H1 (cell line): ENCODE measurements at regions not wholly inside any gene's neighbourhood (a gene's known extent, or its start where the extent isn't known, plus 50 kb on each side); places are given as distances from the start of the nearest gene placed in this dataset.

ENCODE experiments used
- CTCF ChIA-PET: fragments of 300-600 bp; sonication (Branson Sonifier 250); formaldehyde crosslinking; loops from one replicate; lab custom pipeline; 2021; ENCODE audit not compliant: partially characterized antibody; lab: Charles Lee
- POLR2A ChIA-PET: fragments of 300-600 bp; sonication (Branson Sonifier 250); formaldehyde crosslinking; loops from one replicate; lab custom pipeline; 2021; ENCODE audit warnings: inconsistent platforms; ENCODE audit not compliant: partially characterized antibody; lab: Charles Lee
- DNase-seq, 2 experiments: peaks; one replicate each; pipeline versions ENCODE4 v3.0.0 to v3.0.0-alpha.2; 2010 to 2022; ENCODE audit warnings: low spot score in 2 of 2, low read depth in 1 of 2, mixed read lengths in 1 of 2
- FAIRE-seq: peaks from 2 replicates; lab custom pipeline; 2011; peaks lifted over from hg19 to GRCh38; lab: Jason Lieb, UNC
- H2AFZ ChIP-seq: 2 replicates; pipeline ENCODE4 v1.8.1; 2012; ENCODE audit warnings: low read length, inconsistent platforms
- H2AK5ac ChIP-seq: 2 replicates; pipeline ENCODE4 v1.6.1; 2013; ENCODE audit warnings: low read depth, low read length
- H2BK120ac ChIP-seq: replicated peaks from 2 replicates; pipeline ENCODE3; 2013; ENCODE audit warnings: low read depth, low read length, inconsistent platforms
- H2BK12ac ChIP-seq: 2 replicates; pipeline ENCODE4 v1.6.1; 2013; ENCODE audit warnings: low read depth, low read length
- H2BK15ac ChIP-seq: 2 replicates; pipeline ENCODE4 v1.6.1; 2013; ENCODE audit warnings: low read length
- H2BK20ac ChIP-seq: 2 replicates; pipeline ENCODE4 v1.6.1; 2013; ENCODE audit warnings: low read length
- H2BK5ac ChIP-seq: 2 replicates; pipeline ENCODE4 v1.6.1; 2013; ENCODE audit warnings: low read depth, low read length
- H3K14ac ChIP-seq: 2 replicates; pipeline ENCODE4 v1.6.1; 2013; ENCODE audit warnings: inconsistent platforms; ENCODE audit not compliant: insufficient read length
- H3K18ac ChIP-seq: 2 replicates; pipeline ENCODE4 v1.6.1; 2013; ENCODE audit warnings: low read length; ENCODE audit errors: extremely low read depth
- H3K23ac ChIP-seq: 2 replicates; pipeline ENCODE4 v1.6.1; 2013; ENCODE audit warnings: inconsistent platforms; ENCODE audit not compliant: insufficient read length
- H3K23me2 ChIP-seq: 2 replicates; pipeline ENCODE4 v1.6.1; 2013; ENCODE audit warnings: low read depth, low read length
- H3K27ac ChIP-seq: 2 replicates; pipeline ENCODE4 v1.6.1; 2011; ENCODE audit warnings: low read depth, low read length, inconsistent platforms
- H3K27me3 ChIP-seq, 4 experiments: replicated peaks in 1 of 4; 1 replicate in 1 of 4; 2 replicates in 3 of 4; pipeline versions ENCODE4 v1.6.1 to v1.8.1; 2011 to 2013; ENCODE audit warnings: low read length in 3 of 4, mild to moderate bottlenecking in 3 of 4, inconsistent platforms in 2 of 4, mixed read lengths in 2 of 4, moderate library complexity in 1 of 4; ENCODE audit not compliant: control insufficient read depth in 3 of 4, insufficient read depth in 3 of 4; ENCODE audit errors: extremely low read depth in 1 of 4
- H3K36me3 ChIP-seq, 4 experiments: 2 replicates each; pipeline versions ENCODE4 v1.6.1 to v1.8.1; 2011 to 2013; ENCODE audit warnings: mild to moderate bottlenecking in 4 of 4, low read length in 3 of 4, moderate library complexity in 2 of 4, control low read depth in 1 of 4, inconsistent platforms in 1 of 4; ENCODE audit not compliant: insufficient read depth in 4 of 4, control insufficient read depth in 2 of 4
- H3K4ac ChIP-seq: replicated peaks from 2 replicates; pipeline ENCODE3; 2013; ENCODE audit warnings: low read length, low read depth, mixed read lengths, inconsistent platforms; ENCODE audit not compliant: insufficient read length
- H3K4me1 ChIP-seq, 4 experiments: replicated peaks in 1 of 4; 1 replicate in 1 of 4; 2 replicates in 3 of 4; pipeline versions ENCODE4 v1.6.1 to v1.8.1; 2011 to 2013; ENCODE audit warnings: low read length in 3 of 4, inconsistent platforms in 2 of 4, mixed read lengths in 1 of 4; ENCODE audit not compliant: insufficient read depth in 4 of 4, control insufficient read depth in 3 of 4
- H3K4me2 ChIP-seq, 2 experiments: 2 replicates each; pipeline versions ENCODE4 v1.6.1 to v1.8.1; 2011 to 2013; ENCODE audit warnings: low read depth in 2 of 2, low read length in 2 of 2, control low read depth in 1 of 2, inconsistent platforms in 1 of 2, mild to moderate bottlenecking in 1 of 2; ENCODE audit not compliant: insufficient read depth in 1 of 2
- H3K4me3 ChIP-seq, 4 experiments: fragments of 200-600, 300-600 bp in 1 of 4; sonication (generic), shearing (Covaris generic), sonication (Bioruptor Twin) in 1 of 4; 2 replicates each; pipeline versions ENCODE4 v1.5.1 to v1.8.1; 2011 to 2016; ENCODE audit warnings: low read length in 4 of 4, low read depth in 3 of 4, control low read depth in 2 of 4, inconsistent platforms in 2 of 4, mild to moderate bottlenecking in 2 of 4, mixed read lengths in 1 of 4, moderate library complexity in 1 of 4; ENCODE audit not compliant: insufficient read depth in 2 of 4; ENCODE audit errors: extremely low read depth in 1 of 4
- H3K56ac ChIP-seq: replicated peaks from 2 replicates; pipeline ENCODE3; 2013; ENCODE audit warnings: low read depth, mild to moderate bottlenecking, mixed read lengths, low read length, inconsistent platforms; ENCODE audit not compliant: insufficient read length
- H3K79me1 ChIP-seq: 2 replicates; pipeline ENCODE4 v1.6.1; 2013; ENCODE audit warnings: low read depth, low read length, control low read depth
- H3K79me2 ChIP-seq, 2 experiments: 2 replicates each; pipeline versions ENCODE4 v1.6.1 to v1.8.1; 2012 to 2013; ENCODE audit warnings: low read length in 2 of 2, mild to moderate bottlenecking in 2 of 2, inconsistent platforms in 1 of 2; ENCODE audit not compliant: insufficient read depth in 2 of 2, control insufficient read depth in 1 of 2
- H3K9ac ChIP-seq, 4 experiments: replicated peaks in 1 of 4; 1 replicate in 1 of 4; 2 replicates in 3 of 4; pipeline versions ENCODE4 v1.6.1 to v1.8.1; 2011 to 2013; ENCODE audit warnings: low read depth in 3 of 4, low read length in 3 of 4, control low read depth in 2 of 4, mild to moderate bottlenecking in 2 of 4, moderate library complexity in 2 of 4, inconsistent platforms in 1 of 4; ENCODE audit errors: extremely low read depth in 1 of 4
- H3K9me3 ChIP-seq, 2 experiments: 2 replicates each; pipeline versions ENCODE4 v1.6.1 to v1.8.1; 2012 to 2013; ENCODE audit warnings: mild to moderate bottlenecking in 2 of 2, moderate library complexity in 2 of 2, control low read depth in 1 of 2, inconsistent platforms in 1 of 2, low read depth in 1 of 2, low read length in 1 of 2, mixed read lengths in 1 of 2; ENCODE audit not compliant: insufficient read depth in 2 of 2
- H4K20me1 ChIP-seq, 2 experiments: replicated peaks in 1 of 2; 2 replicates each; pipeline versions ENCODE3 to v1.8.1; 2011 to 2013; ENCODE audit warnings: inconsistent platforms in 2 of 2, low read length in 2 of 2, mild to moderate bottlenecking in 1 of 2; ENCODE audit not compliant: insufficient read depth in 2 of 2, control insufficient read depth in 1 of 2
- H4K5ac ChIP-seq: 2 replicates; pipeline ENCODE4 v1.6.1; 2013; ENCODE audit warnings: low read length, low read depth, mixed read lengths, inconsistent platforms; ENCODE audit not compliant: insufficient read length
- H4K8ac ChIP-seq: 2 replicates; pipeline ENCODE4 v1.8.0; 2013; ENCODE audit warnings: mild to moderate bottlenecking, moderate library complexity, low read length, inconsistent platforms; ENCODE audit not compliant: insufficient read depth; ENCODE audit errors: extremely low read depth
- H4K91ac ChIP-seq: replicated peaks from 2 replicates; pipeline ENCODE3; 2013; ENCODE audit warnings: low read length, mixed read lengths, inconsistent platforms; ENCODE audit not compliant: insufficient read length
- ASH2L ChIP-seq: fragments of 200-600, 300-600 bp; sonication (generic); IDR thresholded peaks from one replicate; pipeline ENCODE4 v1.7.1; 2017; ENCODE audit warnings: low read length
- BRCA1 ChIP-seq: IDR thresholded peaks from 2 replicates; pipeline ENCODE4 v1.6.1; 2012; ENCODE audit warnings: low read depth, low read length, improper control_type of control experiment
- CEBPB ChIP-seq: IDR thresholded peaks from 2 replicates; pipeline ENCODE4 v1.6.1; 2012; ENCODE audit warnings: low read depth, low read length
- KDM4A ChIP-seq: IDR thresholded peaks from one replicate; pipeline ENCODE4 v1.7.1; 2012; ENCODE audit warnings: low read depth, mild to moderate bottlenecking, moderate library complexity, low read length, inconsistent platforms; ENCODE audit not compliant: severe bottlenecking
- MAFK ChIP-seq: IDR thresholded peaks from 2 replicates; pipeline ENCODE4 v1.6.1; 2012; ENCODE audit warnings: low read depth, mild to moderate bottlenecking, improper control_type of control experiment, low read length
- POLR2A ChIP-seq, 2 experiments: IDR thresholded peaks; 1 replicate in 1 of 2; 2 replicates in 1 of 2; pipeline ENCODE4 v1.6.1; 2011; ENCODE audit warnings: low read depth in 2 of 2, low read length in 2 of 2, mild to moderate bottlenecking in 2 of 2; ENCODE audit errors: control extremely low read depth in 1 of 2
- SAP30 ChIP-seq: fragments of 300-600 bp; sonication (generic); IDR thresholded peaks from 2 replicates; pipeline ENCODE4 v1.7.1; 2012; ENCODE audit warnings: low read length, moderate library complexity, mild to moderate bottlenecking, inconsistent platforms; ENCODE audit not compliant: insufficient read depth, insufficient replicate concordance
- SP1 ChIP-seq: IDR thresholded peaks from 2 replicates; pipeline ENCODE4 v1.6.1; 2011; ENCODE audit warnings: low read depth, low read length
- TAF7 ChIP-seq: optimal IDR thresholded peaks from 2 replicates; pipeline ENCODE3; 2011; ENCODE audit warnings: low read depth, mild to moderate bottlenecking, inconsistent platforms, low read length, moderate library complexity, borderline replicate concordance
- WGBS, 2 experiments: shearing (Covaris generic) in 1 of 2; methylation state at CpG; one replicate each; pipeline versions ENCODE4 v1.1.6 to v1.1.7; 2013 to 2015; ENCODE audit warnings: low lambda C conversion rate in 2 of 2, mixed read lengths in 2 of 2, inconsistent platforms in 1 of 2, low coverage in 1 of 2, missing lambda C conversion rate in 1 of 2; ENCODE audit not compliant: insufficient replicate concordance in 2 of 2, insufficient coverage in 1 of 2, insufficient read length in 1 of 2; ENCODE audit errors: extremely low coverage in 1 of 2, missing lambda C conversion rate in 1 of 2; 5-methylcytosine and 5-hydroxymethylcytosine counted together
- TF ChIP-seq, protein P1 (sequence below): IDR thresholded peaks from 2 replicates; pipeline ENCODE4 v1.6.1; 2012; ENCODE audit warnings: inconsistent platforms
- TF ChIP-seq, protein P2 (sequence below): IDR thresholded peaks from 2 replicates; pipeline ENCODE4 v1.6.1; 2012; ENCODE audit warnings: inconsistent platforms
- TF ChIP-seq, protein P3 (sequence below): IDR thresholded peaks from 2 replicates; pipeline ENCODE4 v1.6.1; 2011; ENCODE audit warnings: low read depth, mild to moderate bottlenecking, low read length; ENCODE audit not compliant: insufficient read depth

DNA sequence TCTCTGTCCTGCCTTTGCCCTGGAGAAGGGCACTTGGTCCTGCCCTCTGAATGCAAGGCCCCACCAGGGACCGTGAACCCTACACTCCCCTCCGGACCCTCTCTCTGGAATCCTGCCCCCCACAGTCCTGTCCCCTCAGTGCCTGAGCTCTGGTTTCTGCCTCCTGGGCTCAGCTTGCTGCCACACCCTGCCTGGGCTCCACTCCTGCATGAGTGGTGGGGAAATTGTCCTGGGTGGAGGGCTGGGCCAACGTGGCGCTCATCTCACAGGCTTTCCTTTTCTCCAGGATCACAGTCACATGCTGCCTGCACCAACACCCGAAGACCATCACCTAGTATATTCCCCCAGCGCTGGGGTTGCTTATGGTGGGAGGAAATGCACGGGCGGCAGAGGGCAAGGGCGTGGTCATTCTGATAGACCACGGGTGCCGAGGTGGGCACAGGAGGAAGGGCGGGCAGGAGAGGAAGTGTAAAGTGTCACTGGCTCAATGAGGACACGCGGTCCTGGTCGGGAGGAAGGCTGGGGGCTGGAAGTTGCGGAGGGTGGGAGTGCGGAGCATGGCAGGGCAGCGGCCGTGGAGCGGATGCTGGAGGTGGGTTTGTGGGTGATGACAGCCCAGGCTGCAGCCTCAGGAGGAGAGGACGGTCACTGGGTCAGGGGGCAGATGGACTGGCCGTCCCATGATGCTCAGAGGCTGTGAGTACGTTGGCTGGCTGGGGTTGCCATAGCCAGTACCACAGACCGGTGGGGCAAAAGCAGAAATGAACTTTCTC, 99.5 kb downstream of the KIF26A start:
- FAIRE-seq = no peak
- peak in 1 of 2 experiments; percentile 10 for DNase-seq
- Histone ChIP-seq H2BK20ac (no peak overlapping the region), H3K18ac (no peak overlapping the region), H4K5ac (no peak overlapping the region), H3K4me1 (peaks cover 0 to 6% (median 4%) of the 10 kb centered on the region in 4 experiments; a peak in 5 of 7 replicates), H4K8ac (no peak overlapping the region), H2AFZ (no peak overlapping the region), H2BK120ac (no peak overlapping the region), H3K56ac (no peak overlapping the region), H3K27me3 (no peaks in the 10 kb centered on the region), H3K4ac (no peak overlapping the region), H3K27ac (no peak overlapping the region), H4K91ac (no peak overlapping the region), H3K4me3 (no peak overlapping the region), H3K23ac (no peak overlapping the region), H3K79me1 (no peaks in the 10 kb centered on the region), H4K20me1 (no peaks in the 10 kb centered on the region), H3K9ac (no peak overlapping the region), H3K9me3 (peaks cover 10 to 32% of the 10 kb centered on the region in 2 experiments), H3K23me2 (no peaks in the 10 kb centered on the region), H3K79me2 (no peaks in the 10 kb centered on the region), H2BK5ac (no peak overlapping the region), H2AK5ac (no peak overlapping the region), H2BK12ac (no peak overlapping the region), H2BK15ac (no peak overlapping the region), H3K36me3 (no peaks in the 10 kb centered on the region), H3K4me2 (no peak overlapping the region), H3K14ac (no peak overlapping the region)
- POLR2A ChIA-PET = no interaction called here
- CTCF ChIA-PET = interaction anchor here (0.9 to 1.5 kb wide), 2 partner anchors 52 to 133 kb away, joined by 3 read pairs; no protein-coding TSS in a partner anchor
- 84% methylated on average over 21 of the region's 24 CpGs; no CpG with 5 or more reads in 1 of the 2 experiments for WGBS, 2 experiments
- TF ChIP-seq, protein P1, sequence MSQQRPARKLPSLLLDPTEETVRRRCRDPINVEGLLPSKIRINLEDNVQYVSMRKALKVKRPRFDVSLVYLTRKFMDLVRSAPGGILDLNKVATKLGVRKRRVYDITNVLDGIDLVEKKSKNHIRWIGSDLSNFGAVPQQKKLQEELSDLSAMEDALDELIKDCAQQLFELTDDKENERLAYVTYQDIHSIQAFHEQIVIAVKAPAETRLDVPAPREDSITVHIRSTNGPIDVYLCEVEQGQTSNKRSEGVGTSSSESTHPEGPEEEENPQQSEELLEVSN = no peak
- TF ChIP-seq BRCA1 = no peak
- TF ChIP-seq CEBPB = no peak
- no peak for TF ChIP-seq TAF7
- TF ChIP-seq, protein P2, sequence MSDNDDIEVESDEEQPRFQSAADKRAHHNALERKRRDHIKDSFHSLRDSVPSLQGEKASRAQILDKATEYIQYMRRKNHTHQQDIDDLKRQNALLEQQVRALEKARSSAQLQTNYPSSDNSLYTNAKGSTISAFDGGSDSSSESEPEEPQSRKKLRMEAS = no peak
- TF ChIP-seq SAP30 = no peak
- TF ChIP-seq KDM4A = no peak
- TF ChIP-seq, protein P3, sequence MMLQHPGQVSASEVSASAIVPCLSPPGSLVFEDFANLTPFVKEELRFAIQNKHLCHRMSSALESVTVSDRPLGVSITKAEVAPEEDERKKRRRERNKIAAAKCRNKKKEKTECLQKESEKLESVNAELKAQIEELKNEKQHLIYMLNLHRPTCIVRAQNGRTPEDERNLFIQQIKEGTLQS = no peak
- no peak for TF ChIP-seq MAFK
- TF ChIP-seq POLR2A (IDR thresholded peaks at IDR 0.05; ENCODE audit: control extremely low read depth in 1 of 2, low read depth in 2 of 2, low read length in 2 of 2) = no peak
- no peak for TF ChIP-seq SP1
- no peak for TF ChIP-seq ASH2L
